ENCODE measurements at regions not wholly inside any gene's neighbourhood (a gene's known extent, or its start where the extent isn't known, plus 50 kb on each side); places are given as distances from the start of the nearest gene placed in this dataset.
"Not testable (repeated sequence)": the region's sequence is repeated elsewhere in the genome, so short reads cannot be mapped to it uniquely, and the experiment has no call there.

GRCh38 chr13:59034198-59034597 is 1129.5 kb downstream of the DIAPH3 start:
- no peak for DNase-seq

GRCh38 chr13:59038824-59039223 is 1124.9 kb downstream of the DIAPH3 start:
- DNase-seq: no peak

- DNase-seq: no peak
Observed at GRCh38 chr13:59043016-59043415, 1120.7 kb downstream of the DIAPH3 start.

- DNase-seq: no peak
Observed at GRCh38 chr13:59047546-59047945, 1116.2 kb downstream of the DIAPH3 start.

- no peak for DNase-seq
Observed at GRCh38 chr13:59061621-59062020, 1102.1 kb downstream of the DIAPH3 start.

- no peak for DNase-seq
Observed at GRCh38 chr13:59064042-59064441, 1099.7 kb downstream of the DIAPH3 start.

GRCh38 chr13:59076386-59076785 is 1087.3 kb downstream of the DIAPH3 start:
- DNase-seq: not testable (repeated sequence)

- no peak for DNase-seq
Observed at GRCh38 chr13:59086147-59086546, 1077.6 kb downstream of the DIAPH3 start.

- no peak for DNase-seq
Observed at GRCh38 chr13:59088716-59089115, 1075.0 kb downstream of the DIAPH3 start.

- DNase-seq: no peak
Observed at GRCh38 chr13:59094181-59094580, 1069.5 kb downstream of the DIAPH3 start.

GRCh38 chr13:59099182-59099974 is 1064.3 kb downstream of the DIAPH3 start:
- no peak for DNase-seq

- DNase-seq: no peak
Observed at GRCh38 chr13:59103004-59103768, 1060.5 kb downstream of the DIAPH3 start.

- no peak for DNase-seq
Observed at GRCh38 chr13:59111751-59112171, 1052.0 kb downstream of the DIAPH3 start.

- no peak for DNase-seq
Observed at GRCh38 chr13:59112221-59112718, 1051.5 kb downstream of the DIAPH3 start.

- DNase-seq: no peak
Observed at GRCh38 chr13:59119475-59119874, 1044.3 kb downstream of the DIAPH3 start.

GRCh38 chr13:59120297-59120843 is 1043.4 kb downstream of the DIAPH3 start:
- no peak for DNase-seq

GRCh38 chr13:59121507-59121906 is 1042.2 kb downstream of the DIAPH3 start:
- DNase-seq: no peak

- no peak for DNase-seq
Observed at GRCh38 chr13:59126474-59126873, 1037.3 kb downstream of the DIAPH3 start.

GRCh38 chr13:59133903-59134302 is 1029.8 kb downstream of the DIAPH3 start:
- no peak for DNase-seq

- no peak for DNase-seq
Observed at GRCh38 chr13:59144700-59145099, 1019.0 kb downstream of the DIAPH3 start.

GRCh38 chr13:59145381-59145780 is 1018.3 kb downstream of the DIAPH3 start:
- no peak for DNase-seq

GRCh38 chr13:59157181-59157580 is 1006.5 kb downstream of the DIAPH3 start:
- DNase-seq: no peak

- no peak for DNase-seq
Observed at GRCh38 chr13:59166174-59166573, 997.6 kb downstream of the DIAPH3 start.

GRCh38 chr13:59172076-59172475 is 991.7 kb downstream of the DIAPH3 start:
- DNase-seq: no peak

Data from NCI-H526 (cell line).